NCI-H2196 treated with DMSO at 0.1 percent for 48 hours (cell line): ENCODE measurements at regions not wholly inside any gene's neighbourhood (a gene's known extent, or its start where the extent isn't known, plus 50 kb on each side); places are given as distances from the start of the nearest gene placed in this dataset.
"Not testable (repeated sequence)": the region's sequence is repeated elsewhere in the genome, so short reads cannot be mapped to it uniquely, and the experiment has no call there.

Experiments
- DNase-seq: peaks from one replicate; lab custom pipeline; 2025; ENCODE audit not compliant: unreplicated experiment; lab: John Stamatoyannopoulos, UW

GRCh38 chr13:44668688-44669087 is 92.6 kb upstream of the TSC22D1 start:
- no peak for DNase-seq

- no peak for DNase-seq
Measured at GRCh38 chr13:44667943-44668342, 91.8 kb upstream of the TSC22D1 start.

- not testable (repeated sequence) for DNase-seq
Measured at GRCh38 chr13:44666538-44666937, 90.4 kb upstream of the TSC22D1 start.

- no peak for DNase-seq
Measured at GRCh38 chr13:44664308-44664707, 88.2 kb upstream of the TSC22D1 start.

GRCh38 chr13:44662515-44662914 is 86.4 kb upstream of the TSC22D1 start:
- DNase-seq = no peak

GRCh38 chr13:44661936-44662335 is 85.8 kb upstream of the TSC22D1 start:
- no peak for DNase-seq

GRCh38 chr13:44660050-44660449 is 83.9 kb upstream of the TSC22D1 start:
- no peak for DNase-seq

GRCh38 chr13:44652962-44653660 is 77.0 kb upstream of the TSC22D1 start:
- DNase-seq = no peak

GRCh38 chr13:44652168-44652567 is 76.0 kb upstream of the TSC22D1 start:
- DNase-seq = no peak

- no peak for DNase-seq
Measured at GRCh38 chr13:44651724-44652123, 75.6 kb upstream of the TSC22D1 start.

GRCh38 chr13:44651209-44651608 is 75.1 kb upstream of the TSC22D1 start:
- DNase-seq = no peak

GRCh38 chr13:44649834-44650233 is 73.7 kb upstream of the TSC22D1 start:
- no peak for DNase-seq

GRCh38 chr13:44649104-44649428 is 72.9 kb upstream of the TSC22D1 start:
- DNase-seq = no peak

- no peak for DNase-seq
Measured at GRCh38 chr13:44648392-44649103, 72.4 kb upstream of the TSC22D1 start.

GRCh38 chr13:44647560-44647959 is 71.4 kb upstream of the TSC22D1 start:
- DNase-seq = not testable (repeated sequence)

GRCh38 chr13:44646044-44646443 is 69.9 kb upstream of the TSC22D1 start:
- no peak for DNase-seq

GRCh38 chr13:44643256-44643655 is 67.1 kb upstream of the TSC22D1 start:
- DNase-seq = no peak

GRCh38 chr13:44637581-44637980 is 61.5 kb upstream of the TSC22D1 start:
- no peak for DNase-seq

- no peak for DNase-seq
Measured at GRCh38 chr13:44629465-44630183, 53.5 kb upstream of the TSC22D1 start.

GRCh38 chr13:44628826-44629225 is 52.7 kb upstream of the TSC22D1 start:
- not testable (repeated sequence) for DNase-seq

- DNase-seq = no peak
Measured at GRCh38 chr13:44627441-44627840, 51.3 kb upstream of the TSC22D1 start.

- no peak for DNase-seq
Measured at GRCh38 chr13:44626176-44626575, 50.0 kb upstream of the TSC22D1 start.
